Activated CD8-positive, alpha-beta memory T cell treated with anti-CD3 and anti-CD28 coated beads for 24 hours (primary cell): ENCODE measurements at regions not wholly inside any gene's neighbourhood (a gene's known extent, or its start where the extent isn't known, plus 50 kb on each side); places are given as distances from the start of the nearest gene placed in this dataset.
"Not testable (repeated sequence)": the region's sequence is repeated elsewhere in the genome, so short reads cannot be mapped to it uniquely, and the experiment has no call there.

Experiments
- DNase-seq: peaks from one replicate; pipeline ENCODE4 v3.0.0-alpha.2; 2020

DNA sequence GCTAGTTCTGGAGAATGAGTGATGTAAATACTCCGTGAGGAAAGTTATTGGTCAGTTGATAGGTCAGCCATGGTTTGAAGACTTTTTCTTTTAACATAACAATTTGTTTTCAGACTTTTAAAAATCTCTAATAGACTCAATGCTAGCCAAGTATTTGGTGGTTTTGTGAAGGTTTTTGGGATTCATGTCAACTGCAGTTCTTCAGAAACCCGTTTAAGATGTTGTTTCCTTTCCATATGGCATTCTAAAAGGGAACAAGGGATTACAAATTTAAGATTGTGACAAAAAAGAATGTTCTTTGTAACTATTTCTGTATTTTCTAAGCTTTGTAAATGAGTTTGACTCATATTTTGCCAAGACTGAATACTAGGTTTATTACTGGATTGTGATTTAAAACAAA is 281.7 kb upstream of the COL8A1 start:
- DNase-seq = no peak

DNA sequence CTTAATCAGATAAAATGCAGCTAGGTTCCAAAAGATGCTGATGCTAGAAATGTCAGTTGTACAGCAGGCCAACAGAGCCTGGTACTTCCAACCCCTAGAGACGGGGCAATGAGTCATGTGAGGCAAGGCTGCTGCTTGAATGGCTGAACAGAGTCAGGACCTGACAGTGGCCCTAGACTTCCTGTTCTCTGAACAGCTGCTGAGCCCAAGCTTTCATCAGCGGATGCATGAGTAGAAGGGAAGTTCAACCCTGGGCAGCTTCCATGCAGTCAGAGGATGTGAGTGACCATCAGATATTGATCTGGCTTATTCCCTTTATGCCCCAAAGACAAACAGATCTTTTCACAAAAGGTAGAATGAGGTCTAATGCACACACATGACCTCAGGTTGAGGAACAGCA is 282.9 kb upstream of the COL8A1 start:
- no peak for DNase-seq

DNA sequence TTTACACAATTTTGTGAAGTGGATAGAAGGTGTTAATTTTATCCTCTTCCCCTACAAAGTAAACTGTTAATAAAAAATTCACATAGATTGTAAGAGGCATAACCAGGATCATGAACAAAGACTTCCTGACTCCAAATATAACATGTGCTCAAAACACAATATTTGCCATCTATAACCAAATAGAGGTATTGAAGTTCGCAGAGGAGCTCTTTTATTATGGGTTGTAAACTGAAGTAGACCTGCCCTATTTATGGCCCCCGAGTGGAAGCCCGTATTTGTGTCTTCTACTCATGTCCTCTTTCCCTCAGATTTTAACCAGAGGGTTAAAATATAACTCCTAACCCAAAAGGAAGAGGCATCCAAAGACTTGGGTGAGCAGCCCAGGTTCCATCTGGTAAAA is 285.6 kb upstream of the COL8A1 start:
- DNase-seq = no peak

DNA sequence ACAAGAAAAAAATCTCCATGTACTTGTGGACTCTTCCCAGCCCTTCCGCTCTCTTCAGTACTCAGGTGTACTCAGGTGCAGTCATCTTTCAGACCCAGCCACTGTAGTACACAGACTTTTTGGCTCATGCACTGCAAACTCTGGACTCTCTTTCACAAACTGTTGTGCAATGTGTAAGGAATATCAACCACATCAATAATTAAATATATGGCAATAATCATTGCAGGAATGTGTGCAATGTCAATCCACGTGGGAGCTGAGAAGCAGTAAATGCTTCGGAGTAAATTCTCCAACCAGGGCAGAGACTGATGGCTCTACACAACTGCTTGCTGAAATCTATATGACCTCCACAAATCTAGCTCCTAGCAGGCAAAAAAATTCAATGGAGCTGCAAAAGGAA is 287.3 kb upstream of the COL8A1 start:
- DNase-seq = no peak

DNA sequence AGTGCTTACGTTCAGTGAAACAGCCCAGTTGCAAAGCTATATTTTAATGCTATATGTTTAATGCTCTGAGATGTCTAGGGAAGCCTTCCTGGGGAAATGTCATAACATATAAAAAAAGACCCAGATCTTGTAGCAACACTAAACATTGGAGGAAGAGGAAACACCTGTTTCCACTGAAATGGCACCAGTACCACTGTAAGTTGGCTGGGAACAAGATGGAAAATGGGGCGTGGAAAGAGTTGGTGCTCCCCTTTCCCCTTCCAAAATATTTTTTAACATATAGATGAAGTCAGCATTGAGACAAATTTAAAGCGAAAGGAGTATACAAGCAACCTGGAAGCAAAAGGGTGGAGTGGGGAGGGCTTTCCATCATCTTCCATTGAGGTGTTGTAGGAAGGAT is 289.9 kb upstream of the COL8A1 start:
- DNase-seq = no peak

DNA sequence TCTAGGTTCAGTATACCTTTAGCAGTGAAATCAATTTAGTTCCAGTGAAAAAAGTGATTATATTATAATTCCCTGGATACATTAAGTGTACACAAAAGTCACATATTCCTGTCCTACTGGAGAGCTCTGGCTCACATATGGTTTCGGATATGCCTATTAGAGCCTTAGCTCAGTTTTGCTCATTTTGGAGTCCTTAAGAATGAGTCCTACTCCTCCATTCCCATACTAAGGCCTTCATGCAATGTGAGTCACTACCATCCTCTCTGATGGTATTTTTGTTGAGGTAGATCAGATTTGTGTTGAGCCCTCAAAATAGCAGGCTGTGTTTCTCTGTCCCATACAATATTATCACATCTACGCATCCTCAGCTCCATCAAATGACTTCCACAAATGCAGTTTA is 294.2 kb upstream of the COL8A1 start:
- DNase-seq = no peak

DNA sequence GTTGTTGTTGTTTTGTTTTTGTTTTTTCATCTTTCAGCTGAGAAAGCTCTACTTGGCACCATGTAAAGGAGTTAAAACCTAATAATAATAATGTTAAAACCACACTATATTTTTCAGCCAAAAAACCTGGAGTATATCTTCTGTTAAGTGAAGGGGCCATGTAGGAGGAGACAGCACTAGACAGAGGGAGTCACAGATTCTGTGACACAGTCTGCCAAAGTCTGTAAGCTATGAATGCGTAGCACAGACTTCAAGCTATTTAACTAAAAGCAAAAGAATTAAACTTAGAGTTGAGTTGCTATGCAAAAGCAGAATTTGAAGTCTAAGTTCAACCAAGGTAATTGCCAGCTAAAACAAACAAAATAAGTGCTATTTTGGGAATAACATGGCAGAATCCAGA is 296.0 kb upstream of the COL8A1 start:
- DNase-seq = no peak

DNA sequence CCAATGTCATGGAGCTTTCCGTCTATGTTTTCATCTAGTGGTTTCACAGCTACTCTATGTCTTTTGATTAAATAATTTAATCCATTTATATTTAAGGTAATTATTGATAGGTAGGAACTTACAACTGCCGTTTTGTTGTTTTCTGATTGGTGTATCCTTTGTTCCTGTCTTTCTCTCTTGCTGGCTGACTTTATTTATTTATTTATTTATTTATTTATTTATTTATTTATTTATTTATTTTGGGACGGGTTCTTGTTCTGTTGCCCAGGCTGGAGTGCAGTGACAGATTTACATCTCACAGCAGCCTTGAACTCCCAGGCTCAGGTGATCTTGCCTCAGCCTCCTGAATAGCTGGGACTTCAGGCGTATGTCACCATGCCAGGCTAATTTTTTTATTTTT is 299.2 kb upstream of the COL8A1 start:
- DNase-seq = no peak

DNA sequence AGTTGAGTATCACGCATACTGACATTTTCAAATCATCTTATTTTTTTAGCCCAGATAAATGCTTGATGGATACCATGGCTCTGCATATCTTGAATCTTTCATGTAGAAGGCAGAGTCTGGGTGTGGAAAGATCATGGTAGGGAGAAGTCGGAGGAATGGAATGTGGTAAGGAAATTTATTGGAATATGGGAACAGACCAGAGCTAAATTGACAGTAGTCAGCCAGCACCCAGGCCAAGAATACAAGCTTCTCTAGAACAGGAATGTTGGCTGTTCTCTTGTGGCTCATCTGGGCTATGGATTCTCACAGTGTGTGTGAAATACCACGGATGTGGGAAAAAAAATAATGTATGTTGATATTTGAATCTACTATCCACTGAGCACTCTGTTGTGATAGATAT is 305.7 kb upstream of the COL8A1 start:
- DNase-seq = no peak

DNA sequence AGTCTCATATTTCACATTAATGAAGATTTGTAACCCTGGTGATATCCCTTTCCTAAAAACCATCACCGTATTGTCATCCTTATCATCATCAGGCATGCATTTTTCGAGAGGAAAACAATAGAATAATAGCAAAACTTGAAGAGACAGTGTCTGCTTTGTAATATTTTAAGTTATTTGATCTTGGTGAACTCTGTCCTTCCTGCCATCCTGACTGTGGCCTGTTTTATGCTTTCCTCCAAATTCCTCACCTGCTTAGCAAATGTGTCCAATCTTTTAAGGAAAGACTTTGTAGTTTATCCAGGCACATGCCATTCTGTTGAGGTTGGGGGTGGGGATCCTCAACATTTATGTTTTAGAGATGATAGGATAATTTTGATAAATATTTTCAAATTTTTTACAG is 306.1 kb upstream of the COL8A1 start:
- no peak for DNase-seq

DNA sequence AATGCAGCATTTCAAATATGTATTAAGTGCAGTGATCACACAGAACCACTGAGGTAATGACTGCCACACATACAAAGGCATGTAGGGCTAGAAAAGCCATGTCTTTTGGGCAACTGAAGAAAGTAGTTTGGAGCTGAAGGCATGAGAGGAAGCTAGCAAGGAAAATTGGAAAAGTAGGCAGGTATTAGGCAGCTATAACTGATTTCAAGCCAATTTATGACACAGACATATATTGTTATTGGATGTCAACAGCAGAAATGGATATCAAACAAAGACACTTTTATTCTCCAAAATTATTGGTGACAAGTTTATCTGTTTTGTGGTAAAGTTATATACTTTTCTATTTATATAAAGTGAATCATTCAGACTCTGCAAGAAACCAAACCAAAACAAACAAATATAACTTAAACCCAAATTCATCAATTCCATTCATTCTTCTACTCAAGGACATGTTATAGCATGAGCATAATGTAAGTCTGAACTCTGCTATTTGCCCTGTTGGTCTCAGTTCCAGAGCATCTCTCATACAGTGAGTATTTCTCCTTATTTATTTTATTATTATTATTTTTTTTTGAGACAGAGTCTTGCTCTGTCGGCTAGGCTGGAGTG is 307.4 kb upstream of the COL8A1 start:
- DNase-seq = no peak

DNA sequence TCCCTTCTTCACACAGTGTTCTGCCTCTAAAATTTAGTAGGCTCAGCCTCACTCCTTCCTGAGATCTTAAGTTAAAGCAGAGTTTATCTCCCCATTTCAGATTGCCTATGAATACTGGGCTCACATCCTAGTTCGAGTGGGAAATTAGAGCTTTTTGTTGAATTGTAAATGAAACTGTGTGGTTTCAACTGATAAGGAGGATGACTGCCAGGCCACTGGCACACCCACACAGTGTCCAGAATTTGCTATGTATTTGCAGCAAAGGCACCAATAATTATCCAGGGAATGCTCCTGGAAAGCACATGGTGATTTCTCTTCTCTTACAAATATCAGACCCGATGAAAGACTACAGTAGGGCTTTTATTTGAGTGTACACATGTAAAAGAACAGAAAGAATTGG is 308.1 kb upstream of the COL8A1 start:
- no peak for DNase-seq

DNA sequence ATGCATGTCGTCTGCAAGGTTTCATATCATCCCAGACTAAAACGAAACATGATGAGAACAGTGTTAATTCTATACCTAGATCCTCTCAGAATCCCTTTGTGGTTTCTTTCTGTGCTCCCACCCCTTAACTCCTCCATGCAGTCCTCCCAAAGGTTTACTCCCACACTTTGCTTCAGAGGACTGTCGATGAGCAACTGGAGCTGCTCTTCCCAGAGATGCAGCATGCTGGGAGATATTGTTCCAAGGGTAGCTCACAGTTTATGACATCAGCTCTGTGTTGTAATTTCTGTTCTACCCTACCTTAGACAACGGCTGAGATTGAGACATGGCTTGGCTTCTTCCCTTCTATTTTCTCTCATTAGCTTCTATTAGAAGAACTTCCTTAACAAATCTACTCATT is 313.0 kb upstream of the COL8A1 start:
- DNase-seq = no peak

DNA sequence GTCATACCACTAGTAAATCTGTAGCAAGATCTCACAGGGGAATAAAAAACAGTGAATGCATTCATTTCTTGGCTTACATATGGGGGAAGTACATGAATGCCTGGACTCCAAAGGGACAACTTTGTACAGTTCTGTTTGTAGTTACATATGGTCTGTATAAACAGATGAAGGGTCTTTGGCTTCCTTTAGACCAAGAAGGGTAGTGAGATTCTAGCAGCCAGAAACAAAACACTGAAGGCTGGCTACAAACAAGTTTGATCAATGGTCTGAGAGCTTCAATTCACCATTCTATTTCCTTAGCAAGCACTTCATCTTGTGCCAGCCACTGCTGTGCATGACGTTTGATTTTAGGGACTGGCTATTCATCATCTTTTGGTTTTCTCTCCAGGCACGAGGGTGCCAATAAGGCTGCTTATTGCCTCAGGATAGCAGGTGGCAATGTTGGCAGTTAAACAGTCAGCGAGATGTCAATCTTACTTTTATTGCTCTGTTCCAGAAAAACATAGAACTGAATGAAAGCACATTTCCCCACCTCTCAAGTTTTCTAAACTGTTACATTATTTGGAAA is 313.7 kb upstream of the COL8A1 start:
- DNase-seq = no peak

DNA sequence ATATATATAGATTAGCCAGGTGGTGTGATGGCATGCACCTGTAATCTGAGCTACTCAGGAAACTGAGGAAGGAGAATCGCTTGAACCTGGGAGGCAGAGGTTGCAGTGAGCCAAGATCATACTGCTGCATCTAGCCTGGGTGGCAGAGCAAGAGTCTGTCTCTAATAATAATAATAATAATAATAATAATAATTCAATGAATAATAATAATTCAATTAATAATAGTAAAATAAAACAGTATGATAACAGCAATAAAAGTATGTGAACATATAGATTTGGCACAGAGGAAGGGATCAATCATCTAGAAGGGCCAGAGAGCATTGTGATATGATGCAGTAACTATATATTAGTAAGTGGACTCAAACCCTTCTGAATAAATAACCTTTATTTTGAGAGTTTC is 314.5 kb upstream of the COL8A1 start:
- no peak for DNase-seq

DNA sequence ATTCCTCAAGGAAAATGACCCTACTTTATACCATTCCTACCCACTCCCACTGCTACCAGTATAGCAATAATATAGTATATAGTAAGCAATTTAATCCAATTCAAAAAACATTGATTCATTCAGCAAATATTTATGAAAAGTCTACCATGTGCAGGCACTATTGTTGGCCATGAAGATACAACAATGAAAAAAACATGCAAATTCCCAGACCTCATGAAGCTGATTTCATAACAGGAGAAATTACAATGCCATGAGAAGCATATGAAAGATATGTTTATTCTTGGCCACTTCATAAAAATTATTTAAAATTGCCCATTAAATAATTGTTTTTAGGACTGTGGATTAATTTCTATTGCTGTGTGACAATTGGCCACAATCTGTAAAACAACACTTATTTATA is 315.8 kb upstream of the COL8A1 start:
- DNase-seq = no peak

DNA sequence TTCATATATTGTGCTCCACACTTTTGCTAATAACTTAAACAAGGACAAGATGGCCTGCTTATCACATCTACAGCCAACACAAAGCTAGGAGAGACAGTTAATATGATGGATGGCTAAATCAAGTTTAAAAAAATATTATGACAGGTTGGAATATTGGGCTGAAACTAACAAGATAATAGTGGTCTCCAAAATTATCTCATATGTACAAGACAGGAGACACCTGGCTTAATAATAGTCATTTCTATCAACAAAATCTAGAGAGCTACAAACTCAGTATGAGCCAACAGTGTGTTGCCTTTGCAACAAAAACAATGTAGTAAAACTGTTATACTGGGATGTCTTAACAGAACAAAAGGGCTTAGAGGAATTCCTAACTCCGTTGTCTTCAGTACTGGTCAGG is 317.1 kb upstream of the COL8A1 start:
- no peak for DNase-seq

DNA sequence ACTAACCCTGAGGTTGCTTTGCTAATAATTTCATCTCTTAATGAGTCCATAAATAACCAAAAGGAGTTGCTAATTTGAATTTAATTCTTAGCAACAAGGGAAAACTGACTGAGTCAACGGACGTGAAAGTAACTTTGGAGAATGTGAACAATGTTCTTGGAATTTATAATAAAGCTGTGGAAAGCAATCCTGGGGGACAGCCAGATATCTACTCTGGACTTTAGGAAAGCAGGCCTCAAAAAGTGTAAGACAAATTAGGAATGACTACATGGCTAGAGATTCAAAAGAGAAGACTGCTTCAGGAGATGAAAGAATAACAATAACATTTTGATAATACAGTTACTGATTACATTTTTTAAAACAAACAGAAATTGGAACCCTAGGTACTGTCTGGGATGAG is 318.4 kb upstream of the COL8A1 start:
- no peak for DNase-seq

DNA sequence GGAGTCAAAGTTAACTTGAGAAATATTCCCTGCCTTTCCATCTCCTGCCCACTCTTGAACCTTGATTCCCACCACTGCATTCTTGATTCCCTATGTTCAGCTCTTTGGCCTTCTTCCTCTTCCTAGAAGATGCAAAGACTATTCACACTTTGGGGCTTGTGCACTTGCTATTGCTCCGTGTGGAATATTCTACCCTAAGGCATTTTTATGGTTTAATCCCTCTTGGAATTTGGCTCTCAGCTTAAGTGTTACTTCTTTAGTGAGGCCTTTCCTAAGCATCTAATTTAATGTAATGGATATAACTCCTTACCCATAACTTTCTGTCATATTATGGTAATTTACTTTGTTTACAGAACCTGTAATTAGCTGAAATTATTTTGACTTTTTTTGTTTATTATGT is 318.9 kb upstream of the COL8A1 start:
- no peak for DNase-seq

DNA sequence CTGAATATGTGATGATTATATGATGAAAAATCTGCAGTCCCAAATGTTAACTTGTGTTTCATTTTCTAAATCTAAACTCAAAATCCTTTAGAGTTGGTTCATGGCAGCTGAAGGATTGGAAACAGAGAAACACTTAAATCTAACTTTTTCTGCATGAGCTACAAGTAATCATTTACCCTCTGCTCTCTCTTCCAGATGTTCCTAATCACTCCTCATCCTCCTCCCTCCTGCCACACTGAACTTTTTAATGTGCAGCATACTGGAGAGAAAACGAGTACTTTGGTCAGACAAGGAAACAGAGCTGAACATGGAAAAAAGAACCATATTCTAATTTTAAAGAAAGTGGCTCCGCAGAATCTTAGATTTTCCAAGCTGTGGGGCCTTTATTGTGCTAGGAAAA is 321.2 kb upstream of the COL8A1 start:
- no peak for DNase-seq

DNA sequence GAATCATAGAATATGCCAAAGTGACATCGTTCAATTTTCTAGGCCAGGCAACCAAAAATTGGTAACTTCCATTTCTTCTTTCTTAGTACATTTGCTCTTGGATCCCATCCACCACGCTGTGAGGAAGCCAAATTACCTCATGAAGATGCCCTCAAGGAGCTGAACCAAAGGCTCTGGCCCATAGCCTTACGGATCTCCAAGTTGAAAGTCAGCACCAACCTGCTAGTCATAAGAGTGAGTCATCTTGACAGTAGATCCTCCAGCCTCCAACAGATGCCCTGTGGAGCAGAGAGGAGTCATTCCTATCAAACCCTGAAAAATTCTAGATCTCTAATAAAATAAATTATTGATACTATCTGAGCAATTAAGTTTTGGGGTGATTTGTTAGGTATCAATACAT is 322.5 kb upstream of the COL8A1 start:
- no peak for DNase-seq

DNA sequence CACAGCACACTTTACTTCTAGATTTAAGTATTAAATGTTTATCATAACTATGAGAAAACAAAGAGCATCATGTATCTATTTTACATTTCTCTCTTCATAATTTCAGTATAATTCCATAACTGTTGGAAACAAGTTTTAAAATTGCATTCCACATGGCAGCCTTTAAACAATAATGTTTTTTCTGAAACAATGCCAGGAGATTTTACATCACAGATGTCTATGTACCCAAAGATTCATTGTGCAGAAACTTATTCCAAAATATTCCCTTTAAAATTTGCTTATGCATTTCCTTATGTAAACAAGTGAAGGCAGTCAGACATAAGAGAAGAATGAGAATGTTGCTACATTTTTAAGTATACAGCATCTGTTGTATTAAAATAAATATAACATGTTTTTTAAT is 324.9 kb upstream of the COL8A1 start:
- DNase-seq = no peak

DNA sequence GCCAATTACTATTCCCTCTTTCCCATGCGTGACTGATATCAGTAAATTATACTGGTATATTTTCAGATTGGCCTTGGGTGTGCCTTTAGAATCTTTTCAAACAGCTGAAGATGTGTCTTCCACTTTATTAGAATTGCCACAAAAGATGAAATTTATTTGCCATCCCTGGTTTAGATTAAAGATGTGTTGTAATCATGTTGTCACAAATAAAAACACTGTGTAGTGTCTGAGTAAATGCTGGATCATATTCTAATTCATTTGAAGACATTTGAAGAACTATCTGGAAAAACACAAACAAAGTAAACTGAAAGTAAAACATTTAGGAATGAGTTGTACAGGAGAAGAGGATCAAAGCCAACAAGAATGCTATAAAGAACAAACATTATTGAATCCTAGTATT is 339.7 kb upstream of the COL8A1 start:
- no peak for DNase-seq

DNA sequence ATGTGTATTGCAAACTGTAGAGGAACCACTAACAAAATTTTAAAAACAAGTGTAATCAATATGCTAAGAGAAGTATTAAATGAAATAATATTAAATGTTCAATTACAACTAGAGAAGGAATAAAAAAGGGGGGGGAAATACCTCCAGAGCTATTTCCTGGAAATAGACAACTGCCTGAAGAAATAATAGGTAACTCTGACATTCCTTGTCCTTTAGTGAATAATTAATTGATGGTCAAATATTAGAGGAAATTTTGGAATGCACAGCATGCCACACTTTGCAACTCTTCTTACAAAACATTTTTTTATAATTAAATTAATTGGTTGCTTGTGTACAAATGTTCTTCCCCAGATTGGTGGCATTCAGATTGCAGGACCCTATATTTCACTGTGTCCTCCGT is 342.6 kb upstream of the COL8A1 start:
- DNase-seq = no peak

DNA sequence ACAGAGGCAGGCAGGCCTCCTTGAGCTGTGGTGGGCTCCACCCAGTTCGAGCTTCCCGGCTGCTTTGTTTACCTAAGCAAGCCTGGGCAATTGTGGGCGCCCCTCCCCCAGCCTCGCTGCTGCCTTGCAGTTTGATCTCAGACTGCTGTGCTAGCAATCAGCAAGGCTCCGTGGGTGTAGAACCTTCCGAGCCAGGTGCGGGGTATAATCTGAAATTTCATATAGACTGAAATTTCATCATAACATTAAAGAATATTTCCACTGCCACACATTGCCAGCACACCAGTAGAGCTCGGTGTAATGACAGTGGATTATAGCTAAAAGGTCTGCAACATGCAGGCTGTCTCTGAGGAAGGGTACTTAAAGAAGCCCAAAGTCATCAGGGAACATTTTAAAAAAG is 344.3 kb upstream of the COL8A1 start:
- DNase-seq = not testable (repeated sequence)

DNA sequence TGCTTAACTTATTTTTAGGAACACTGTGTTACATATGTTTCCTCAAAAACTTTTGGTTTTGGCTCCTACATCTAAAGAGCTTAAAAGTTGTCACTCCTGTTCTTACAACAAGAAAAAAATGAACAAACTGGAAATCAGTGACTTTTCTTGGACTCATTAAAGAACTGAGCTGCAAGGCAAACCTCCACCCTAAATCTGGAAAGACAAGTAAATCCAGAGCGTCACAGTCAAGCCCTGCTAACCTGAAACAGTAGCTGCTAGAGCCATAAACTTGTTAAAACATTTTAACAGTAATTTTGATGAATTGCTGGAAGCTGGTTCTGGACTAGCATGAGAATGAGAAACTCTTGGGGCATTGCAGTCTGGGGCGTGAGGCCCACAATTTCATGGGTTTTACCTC is 350.5 kb upstream of the COL8A1 start:
- DNase-seq = no peak
